DOHH2 (cell line): ENCODE measurements at regions not wholly inside any gene's neighbourhood (a gene's known extent, or its start where the extent isn't known, plus 50 kb on each side); places are given as distances from the start of the nearest gene placed in this dataset.
A peak's percentile ranks its signal among the peaks of the same experiment; 100 is the strongest.

Experiments used
- H3F3A ChIP-seq: fragments of 200-600 bp; sonication (generic), shearing (Covaris generic); 2 replicates; pipeline ENCODE4 v1.6.0; 2016; ENCODE audit warnings: antibody characterized with exemption, mild to moderate bottlenecking; ENCODE audit not compliant: control insufficient read depth, insufficient read depth
- H3K27ac ChIP-seq: fragments of 200-600 bp; sonication (generic); 2 replicates; pipeline ENCODE4 v1.5.1; 2014; ENCODE audit warnings: low read depth, mild to moderate bottlenecking, low read length, moderate library complexity
- H3K27me3 ChIP-seq: fragments of 200-600 bp; sonication (generic); 2 replicates; pipeline ENCODE4 v1.6.1; 2014; ENCODE audit warnings: mild to moderate bottlenecking, low read length, mixed read lengths; ENCODE audit not compliant: control insufficient read depth
- H3K36me3 ChIP-seq: fragments of 200-600 bp; sonication (generic); 2 replicates; pipeline ENCODE4 v1.6.1; 2014; ENCODE audit warnings: mild to moderate bottlenecking, low read length, moderate library complexity, mixed read lengths; ENCODE audit not compliant: control insufficient read depth
- H3K4me1 ChIP-seq: fragments of 200-600 bp; sonication (generic); 2 replicates; pipeline ENCODE4 v1.6.1; 2014; ENCODE audit warnings: mild to moderate bottlenecking, low read length, mixed read lengths; ENCODE audit not compliant: control insufficient read depth
- H3K4me2 ChIP-seq: fragments of 200-600 bp; sonication (generic); 2 replicates; pipeline ENCODE4 v1.6.0; 2014; ENCODE audit warnings: mild to moderate bottlenecking, low read length, moderate library complexity
- H3K4me3 ChIP-seq: fragments of 200-600 bp; sonication (generic); 2 replicates; pipeline ENCODE4 v1.5.1; 2014; ENCODE audit warnings: mild to moderate bottlenecking, low read length, mixed read lengths
- H3K79me2 ChIP-seq: fragments of 200-600 bp; sonication (generic); 2 replicates; pipeline ENCODE4 v1.6.1; 2014; ENCODE audit warnings: mild to moderate bottlenecking, low read length, mixed read lengths; ENCODE audit not compliant: control insufficient read depth
- H3K9me2 ChIP-seq: fragments of 200-600 bp; sonication (generic); replicated peaks from 2 replicates; pipeline ENCODE4 v1.6.1; 2014; ENCODE audit warnings: mild to moderate bottlenecking, low read length, mixed read lengths; ENCODE audit not compliant: control insufficient read depth
- H3K9me3 ChIP-seq: fragments of 200-600 bp; sonication (generic); 2 replicates; pipeline ENCODE4 v1.6.1; 2014; ENCODE audit warnings: antibody characterized with exemption, low read length, mixed read lengths; ENCODE audit not compliant: control insufficient read depth, insufficient read depth
- H4K20me1 ChIP-seq: fragments of 200-600 bp; sonication (generic); 2 replicates; pipeline ENCODE4 v1.6.0; 2014; ENCODE audit warnings: low read depth, mild to moderate bottlenecking, antibody characterized with exemption, low read length, moderate library complexity; ENCODE audit not compliant: control insufficient read depth, insufficient read depth
- CTCF ChIP-seq: fragments of 200-600 bp; sonication (generic); IDR thresholded peaks from one replicate; pipeline ENCODE4 v1.5.1; 2014; ENCODE audit warnings: antibody characterized with exemption, mild to moderate bottlenecking, low read depth, low read length; ENCODE audit not compliant: poor library complexity, severe bottlenecking
- EZH2phosphoT487 ChIP-seq: fragments of 200-600 bp; sonication (generic); IDR thresholded peaks from 2 replicates; pipeline ENCODE4 v1.6.1; 2017; ENCODE audit warnings: borderline replicate concordance, mild to moderate bottlenecking, antibody characterized with exemption, low read length, moderate library complexity, mixed read lengths

- TF ChIP-seq EZH2phosphoT487 (no peak), CTCF (no peak)
- Histone ChIP-seq H3K79me2 (no peaks in the 10 kb centered on the region), H3K27ac (no peak overlapping the region), H4K20me1 (no peaks in the 10 kb centered on the region), H3K4me3 (peak overlapping the region; percentile 70), H3F3A (no peaks in the 10 kb centered on the region), H3K9me3 (no peaks in the 10 kb centered on the region), H3K9me2 (no peaks in the 10 kb centered on the region), H3K4me2 (peak overlapping the region; percentile 72), H3K4me1 (peaks cover 11% of the 10 kb centered on the region), H3K27me3 (peaks cover 9% of the 10 kb centered on the region; the same call in 1 of the 2 replicates), H3K36me3 (no peaks in the 10 kb centered on the region)
These were observed 61.3 kb upstream of the MEGF10 start for GRCh38 chr5:127229185-127229889.

- no peak overlapping the region for H3K4me3 ChIP-seq
- TF ChIP-seq EZH2phosphoT487 (no peak), CTCF (no peak)
- H3K4me1 ChIP-seq = peaks cover 11% of the 10 kb centered on the region
- H3K9me3 ChIP-seq = no peaks in the 10 kb centered on the region
- no peak overlapping the region for H3K4me2 ChIP-seq
- peaks cover 9% of the 10 kb centered on the region; the same call in 1 of the 2 replicates for H3K27me3 ChIP-seq
- no peaks in the 10 kb centered on the region for H3F3A ChIP-seq
- H3K27ac ChIP-seq = no peak overlapping the region
- no peaks in the 10 kb centered on the region for H4K20me1 ChIP-seq
- H3K9me2 ChIP-seq = no peaks in the 10 kb centered on the region
- H3K79me2 ChIP-seq = no peaks in the 10 kb centered on the region
- H3K36me3 ChIP-seq = no peaks in the 10 kb centered on the region
These were observed 59.5 kb upstream of the MEGF10 start for GRCh38 chr5:127231118-127231517.

GRCh38 chr5:127233590-127233989, 57.0 kb upstream of the MEGF10 start:
- Histone ChIP-seq H3F3A (no peaks in the 10 kb centered on the region), H3K9me2 (no peaks in the 10 kb centered on the region), H3K4me3 (no peak overlapping the region), H3K36me3 (no peaks in the 10 kb centered on the region), H3K4me2 (no peak overlapping the region), H3K4me1 (peaks cover 11% of the 10 kb centered on the region), H3K27ac (no peak overlapping the region), H3K79me2 (no peaks in the 10 kb centered on the region), H3K9me3 (no peaks in the 10 kb centered on the region), H4K20me1 (no peaks in the 10 kb centered on the region), H3K27me3 (peaks cover 9% of the 10 kb centered on the region; the same call in 1 of the 2 replicates)
- TF ChIP-seq EZH2phosphoT487 (no peak), CTCF (no peak)
